SJSA1 (cell line): ENCODE measurements at regions not wholly inside any gene's neighbourhood (a gene's known extent, or its start where the extent isn't known, plus 50 kb on each side); places are given as distances from the start of the nearest gene placed in this dataset.

ENCODE experiments used
- DNase-seq, 2 experiments: peaks; one replicate each; pipeline ENCODE4 v3.0.0-alpha.2; 2015 to 2020; ENCODE audit warnings: low spot score in 2 of 2, low read depth in 1 of 2
- H3K27ac ChIP-seq: fragments of 250-450 bp; sonication (Bioruptor Pico); 2 replicates; pipeline ENCODE4 v1.5.1; 2020; ENCODE audit warnings: mild to moderate bottlenecking, moderate library complexity
- H3K27me3 ChIP-seq: fragments of 250-450 bp; sonication (Bioruptor Pico); replicated peaks from 2 replicates; pipeline ENCODE4 v1.5.1; 2020; ENCODE audit warnings: mild to moderate bottlenecking, moderate library complexity
- H3K36me3 ChIP-seq: fragments of 250-450 bp; sonication (Bioruptor Pico); 2 replicates; pipeline ENCODE4 v1.5.1; 2020; ENCODE audit warnings: mild to moderate bottlenecking
- H3K4me1 ChIP-seq: fragments of 250-450 bp; sonication (Bioruptor Pico); replicated peaks from 2 replicates; pipeline ENCODE4 v1.6.1; 2021; ENCODE audit warnings: mild to moderate bottlenecking
- H3K4me3 ChIP-seq: fragments of 250-450 bp; sonication (Bioruptor Pico); 2 replicates; pipeline ENCODE4 v1.5.1; 2020; ENCODE audit warnings: mild to moderate bottlenecking
- H3K9me3 ChIP-seq: fragments of 250-450 bp; sonication (Bioruptor Pico); replicated peaks from 2 replicates; pipeline ENCODE4 v1.5.1; 2020; ENCODE audit warnings: mild to moderate bottlenecking

- no peak for DNase-seq
- Histone ChIP-seq H3K36me3 (no peaks in the 10 kb centered on the region), H3K27ac (no peak overlapping the region), H3K4me1 (no peaks in the 10 kb centered on the region), H3K27me3 (no peaks in the 10 kb centered on the region), H3K4me3 (no peak overlapping the region), H3K9me3 (no peaks in the 10 kb centered on the region)
Measured at GRCh38 chr2:16082276-16082675, 141.9 kb downstream of the MYCN start.

DNA sequence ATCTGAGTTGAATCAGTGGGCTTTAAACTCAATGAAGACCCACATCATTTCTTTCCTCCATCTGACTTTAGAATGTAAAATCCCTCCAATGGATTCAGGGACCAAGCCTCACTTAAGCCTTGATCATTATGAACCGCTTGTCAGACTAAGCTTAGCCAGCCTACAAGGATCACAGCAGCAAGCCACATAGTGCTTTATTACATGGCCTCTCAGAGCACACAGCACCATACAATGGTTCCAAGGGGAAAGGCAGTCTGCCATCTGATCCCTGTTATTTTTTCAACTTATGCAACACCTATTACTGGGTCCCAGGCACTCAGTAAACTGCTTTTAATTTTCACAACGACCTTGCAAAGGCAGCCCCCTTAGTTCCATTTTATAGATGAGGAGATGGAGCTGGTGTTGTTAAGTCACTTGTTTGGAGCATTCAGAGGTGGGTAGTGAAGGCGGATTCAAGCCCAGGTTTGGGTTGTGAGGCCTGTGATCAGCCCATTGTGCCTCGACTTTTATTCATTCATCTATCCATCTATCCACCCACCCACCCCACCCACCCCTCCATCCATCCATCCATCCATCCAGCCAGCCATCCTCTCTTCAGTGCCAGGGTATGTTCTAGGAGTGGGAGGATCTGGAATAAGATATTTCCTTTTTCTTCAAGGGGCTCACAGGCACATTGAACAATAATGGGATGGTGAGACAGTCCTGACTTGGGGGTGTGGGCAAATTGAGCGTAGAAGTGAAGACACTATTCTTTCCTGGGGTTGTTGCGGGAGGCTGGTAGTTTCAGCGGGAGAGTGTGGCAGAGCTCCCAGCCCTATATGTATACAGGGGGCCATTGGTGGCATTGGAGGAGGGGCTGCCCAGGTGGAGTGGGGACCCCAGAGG, 141.2 kb downstream of the MYCN start:
- no peak for DNase-seq
- Histone ChIP-seq H3K27ac (no peak overlapping the region), H3K4me3 (no peak overlapping the region), H3K27me3 (no peaks in the 10 kb centered on the region), H3K9me3 (no peaks in the 10 kb centered on the region), H3K4me1 (no peaks in the 10 kb centered on the region), H3K36me3 (no peaks in the 10 kb centered on the region)

DNA sequence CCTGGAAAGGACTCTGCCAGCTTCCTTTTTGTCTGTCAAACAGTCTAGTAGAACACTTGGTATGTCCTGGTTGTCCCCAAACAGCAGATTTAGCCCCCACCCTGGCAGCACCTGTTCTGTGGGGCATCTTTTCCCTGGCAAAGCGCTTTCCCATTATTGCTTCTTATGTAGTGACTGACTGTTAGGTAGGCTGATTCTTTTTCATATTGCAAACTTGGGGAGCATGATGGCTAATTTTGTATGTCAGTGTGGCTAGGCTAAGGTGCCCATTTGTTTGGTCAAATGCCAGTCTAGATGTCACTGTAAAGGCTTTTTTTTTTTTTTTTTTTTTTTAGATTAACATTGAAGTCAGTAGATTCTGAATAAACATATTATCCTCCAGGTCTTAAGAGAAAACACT, 140.2 kb downstream of the MYCN start:
- no peaks in the 10 kb centered on the region for H3K9me3 ChIP-seq
- H3K4me1 ChIP-seq = no peaks in the 10 kb centered on the region
- H3K27me3 ChIP-seq = no peaks in the 10 kb centered on the region
- H3K36me3 ChIP-seq = no peaks in the 10 kb centered on the region
- no peak overlapping the region for H3K27ac ChIP-seq
- no peak overlapping the region for H3K4me3 ChIP-seq
- no peak for DNase-seq

DNA sequence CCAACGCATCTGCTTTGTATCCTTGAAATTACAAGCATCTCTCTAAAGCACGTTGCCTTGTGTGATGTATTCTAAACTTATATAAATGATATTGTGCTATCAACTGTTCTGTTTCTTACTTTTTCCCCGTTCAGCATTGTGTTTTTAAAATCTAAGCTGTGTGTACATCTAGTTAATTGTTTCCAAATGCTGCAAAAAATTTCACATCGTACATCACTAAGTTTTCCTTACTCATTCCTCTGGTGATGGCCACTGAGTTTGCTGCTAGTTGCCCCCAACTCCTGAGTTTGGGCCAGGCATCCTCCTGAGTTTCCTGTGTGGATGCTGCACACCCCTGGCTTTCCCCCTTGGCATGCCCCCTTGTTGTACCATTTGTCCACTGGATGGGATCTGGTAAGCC, 139.7 kb downstream of the MYCN start:
- H3K4me3 ChIP-seq = no peak overlapping the region
- no peaks in the 10 kb centered on the region for H3K4me1 ChIP-seq
- no peak overlapping the region for H3K27ac ChIP-seq
- no peaks in the 10 kb centered on the region for H3K9me3 ChIP-seq
- H3K27me3 ChIP-seq = no peaks in the 10 kb centered on the region
- H3K36me3 ChIP-seq = no peaks in the 10 kb centered on the region
- no peak for DNase-seq

DNA sequence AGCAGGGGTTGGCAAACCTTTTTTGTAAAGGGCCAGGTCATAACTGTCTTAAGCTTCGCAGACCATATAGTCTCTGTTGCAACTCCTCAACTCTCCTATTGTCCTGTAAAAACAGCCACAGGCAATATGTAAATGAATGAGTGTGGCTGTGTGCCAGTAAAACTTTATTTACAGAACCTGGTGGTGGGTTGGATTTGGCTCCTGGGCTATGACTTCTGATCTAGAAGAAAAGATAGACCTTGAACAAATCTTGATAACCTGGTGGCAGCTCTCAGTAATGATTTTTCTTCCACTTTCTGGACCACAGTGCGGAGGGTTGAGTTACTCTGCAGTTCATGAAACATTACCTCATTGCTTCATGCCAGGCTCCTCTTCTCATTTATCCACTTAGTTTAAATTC, 139.3 kb downstream of the MYCN start:
- H3K4me3 ChIP-seq = no peak overlapping the region
- H3K4me1 ChIP-seq = no peaks in the 10 kb centered on the region
- H3K36me3 ChIP-seq = no peaks in the 10 kb centered on the region
- no peak overlapping the region for H3K27ac ChIP-seq
- no peaks in the 10 kb centered on the region for H3K9me3 ChIP-seq
- no peaks in the 10 kb centered on the region for H3K27me3 ChIP-seq
- no peak for DNase-seq

DNA sequence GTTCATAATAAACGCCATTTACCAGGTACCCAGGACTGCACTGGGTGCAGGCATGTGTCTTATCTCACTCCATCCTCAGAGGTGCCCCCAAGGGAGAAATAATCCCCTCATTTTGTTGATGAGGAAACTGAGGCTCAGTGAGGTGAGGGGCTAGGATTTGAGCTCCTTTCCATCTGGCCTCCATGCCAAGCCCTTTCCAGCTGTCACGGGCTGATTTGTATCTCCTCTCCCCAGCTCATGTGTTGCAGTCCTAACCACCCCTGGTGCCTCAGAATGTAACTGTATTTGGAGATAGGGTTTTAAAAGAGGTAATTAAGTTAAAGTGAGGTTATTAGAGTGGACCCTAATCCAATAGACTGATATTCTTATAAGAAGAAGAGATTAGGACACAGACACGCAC, 137.3 kb downstream of the MYCN start:
- H3K4me3 ChIP-seq = no peak overlapping the region
- H3K4me1 ChIP-seq = no peaks in the 10 kb centered on the region
- DNase-seq = no peak
- H3K9me3 ChIP-seq = no peaks in the 10 kb centered on the region
- no peaks in the 10 kb centered on the region for H3K36me3 ChIP-seq
- no peak overlapping the region for H3K27ac ChIP-seq
- H3K27me3 ChIP-seq = no peaks in the 10 kb centered on the region

- Histone ChIP-seq H3K27ac (no peak overlapping the region), H3K4me3 (no peak overlapping the region), H3K27me3 (no peaks in the 10 kb centered on the region), H3K36me3 (no peaks in the 10 kb centered on the region), H3K4me1 (no peaks in the 10 kb centered on the region), H3K9me3 (no peaks in the 10 kb centered on the region)
- no peak for DNase-seq
Measured at GRCh38 chr2:16076911-16077310, 136.6 kb downstream of the MYCN start.

DNA sequence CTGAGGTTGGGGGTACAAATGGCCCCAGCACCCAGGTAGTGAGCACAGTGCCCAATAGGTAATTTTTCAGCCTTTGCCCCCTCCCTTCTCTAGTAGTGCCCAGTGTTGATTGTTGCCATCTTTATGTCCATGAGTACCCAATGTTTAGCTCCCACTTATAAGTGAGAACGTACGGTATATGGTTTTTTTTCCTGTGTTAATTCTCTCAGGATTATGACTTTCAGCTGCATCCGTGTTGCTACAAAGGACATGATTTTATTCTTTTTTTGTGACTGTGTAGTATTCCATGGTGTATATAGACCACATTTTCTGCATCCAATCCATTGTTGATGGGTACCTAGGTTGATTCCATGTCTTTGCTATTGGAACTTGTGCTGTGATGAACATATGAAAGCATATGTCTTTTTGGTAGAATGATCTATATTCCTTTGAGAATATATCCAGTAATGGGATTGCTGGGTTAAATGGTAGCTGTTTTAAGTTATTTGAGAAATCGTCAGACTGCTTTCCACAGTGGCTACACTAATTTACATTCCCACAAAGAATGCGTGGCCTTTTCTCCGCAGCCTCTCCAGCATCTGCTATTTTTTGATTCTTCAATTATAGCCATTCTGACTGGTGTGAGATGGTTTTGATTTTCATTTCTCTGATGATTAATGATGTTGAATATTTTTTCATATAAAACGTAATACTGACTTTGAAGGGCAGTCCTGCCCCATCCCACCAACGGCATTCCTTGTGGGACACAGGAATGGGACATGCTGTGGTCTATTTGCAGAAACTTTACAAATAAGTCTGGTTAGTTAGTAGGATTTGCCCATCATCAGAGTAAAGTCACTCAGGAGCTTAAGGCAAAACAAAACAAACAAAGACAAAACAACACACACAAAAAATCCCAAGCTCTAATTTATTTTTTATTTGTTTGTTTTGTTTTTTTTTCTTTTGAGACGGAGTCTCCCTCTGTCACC, 135.0 kb downstream of the MYCN start:
- no peaks in the 10 kb centered on the region for H3K9me3 ChIP-seq
- no peak for DNase-seq

GRCh38 chr2:16073921-16074425, 133.6 kb downstream of the MYCN start:
- H3K4me1 ChIP-seq = no peaks in the 10 kb centered on the region
- H3K27me3 ChIP-seq = no peaks in the 10 kb centered on the region
- no peak for DNase-seq
- no peak overlapping the region for H3K4me3 ChIP-seq
- no peak overlapping the region for H3K27ac ChIP-seq
- no peaks in the 10 kb centered on the region for H3K36me3 ChIP-seq
- no peaks in the 10 kb centered on the region for H3K9me3 ChIP-seq

More for the DNA sequence above, 135.0 kb downstream of the MYCN start:
- H3K36me3 ChIP-seq = no peaks in the 10 kb centered on the region
- H3K27me3 ChIP-seq = no peaks in the 10 kb centered on the region
- H3K4me1 ChIP-seq = no peaks in the 10 kb centered on the region
- no peak overlapping the region for H3K4me3 ChIP-seq
- no peak overlapping the region for H3K27ac ChIP-seq

DNA sequence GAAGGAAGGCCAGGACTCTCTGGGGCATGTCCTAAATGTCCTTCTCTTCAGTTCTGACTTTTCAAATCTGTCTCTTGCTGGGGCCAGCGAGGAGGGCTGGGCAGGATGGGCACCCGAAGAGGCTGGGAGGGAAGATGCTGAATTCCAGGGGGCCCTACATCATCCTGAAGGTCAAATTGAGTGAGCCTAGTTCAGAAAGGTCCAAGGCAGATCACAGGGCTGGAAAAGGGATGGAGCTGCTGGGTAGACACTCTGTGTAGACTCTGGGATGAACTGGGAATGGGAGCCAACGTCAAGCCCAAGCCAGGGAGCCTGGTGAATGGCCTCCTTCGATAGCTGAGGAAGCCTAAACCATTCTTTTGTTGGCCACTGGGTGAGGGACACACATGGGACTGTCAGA, 133.1 kb downstream of the MYCN start:
- no peak for DNase-seq
- H3K27me3 ChIP-seq = no peaks in the 10 kb centered on the region
- no peaks in the 10 kb centered on the region for H3K9me3 ChIP-seq
- no peaks in the 10 kb centered on the region for H3K36me3 ChIP-seq
- H3K27ac ChIP-seq = no peak overlapping the region
- no peaks in the 10 kb centered on the region for H3K4me1 ChIP-seq
- H3K4me3 ChIP-seq = no peak overlapping the region

GRCh38 chr2:16072638-16073290, 132.4 kb downstream of the MYCN start:
- Histone ChIP-seq H3K4me1 (no peaks in the 10 kb centered on the region), H3K9me3 (no peaks in the 10 kb centered on the region), H3K27ac (no peak overlapping the region), H3K27me3 (no peaks in the 10 kb centered on the region), H3K4me3 (no peak overlapping the region), H3K36me3 (no peaks in the 10 kb centered on the region)
- no peak for DNase-seq

GRCh38 chr2:16071865-16072637, 131.7 kb downstream of the MYCN start:
- Histone ChIP-seq H3K4me1 (no peaks in the 10 kb centered on the region), H3K36me3 (no peaks in the 10 kb centered on the region), H3K4me3 (no peak overlapping the region), H3K9me3 (no peaks in the 10 kb centered on the region), H3K27ac (no peak overlapping the region), H3K27me3 (no peaks in the 10 kb centered on the region)
- DNase-seq = no peak
